Gastrocnemius medialis (tissue), 4 donors: ENCODE measurements at regions not wholly inside any gene's neighbourhood (a gene's known extent, or its start where the extent isn't known, plus 50 kb on each side); places are given as distances from the start of the nearest gene placed in this dataset.

Experiments used
- ATAC-seq, 2 donors: fragments of 150-250 bp; one replicate each; pipeline ENCODE4 v1.9.1; 2016
- DNase-seq, 2 donors: peaks; one replicate each; pipeline ENCODE4 v3.0.0-alpha.2; 2019
- H3K27ac ChIP-seq, 4 donors: fragments of 200-600 bp; sonication (generic); 1 replicate in 1 of 4; 2 replicates in 3 of 4; pipeline ENCODE4 v1.5.1; 2016 to 2018; ENCODE audit warnings: mild to moderate bottlenecking in 2 of 4, moderate library complexity in 1 of 4
- H3K27me3 ChIP-seq, 3 donors: fragments of 200-600 bp; sonication (generic) in 2 of 3; 1 replicate in 1 of 3; 2 replicates in 2 of 3; pipeline versions ENCODE4 v1.5.1 to v1.6.0; 2016 to 2019; ENCODE audit warnings: mild to moderate bottlenecking in 1 of 3, moderate library complexity in 1 of 3
- H3K36me3 ChIP-seq, 2 donors: fragments of 200-600 bp; sonication (generic) in 1 of 2; one replicate each; pipeline ENCODE4 v1.5.1; 2017 to 2018
- H3K4me1 ChIP-seq, 2 donors: fragments of 200-600 bp; sonication (generic) in 1 of 2; one replicate each; pipeline ENCODE4 v1.5.1; 2016 to 2017; ENCODE audit warnings: mild to moderate bottlenecking in 2 of 2
- H3K4me3 ChIP-seq, 4 donors: fragments of 200-600 bp; sonication (generic) in 3 of 4; 1 replicate in 1 of 4; 2 replicates in 3 of 4; pipeline ENCODE4 v1.5.1; 2016 to 2019; ENCODE audit warnings: mild to moderate bottlenecking in 2 of 4
- H3K9me3 ChIP-seq, 3 donors: fragments of 200-600 bp; sonication (generic) in 2 of 3; 1 replicate in 1 of 3; 2 replicates in 2 of 3; pipeline ENCODE4 v1.5.1; 2016 to 2019
- CTCF ChIP-seq, 5 experiments: fragments of 450-650 bp in 3 of 5; fragments of 200-600 bp in 2 of 5; sonication (generic) in 2 of 5; IDR thresholded peaks in 4 of 5; conservative IDR thresholded peaks in 1 of 5; 1 replicate in 4 of 5; 2 replicates in 1 of 5; pipeline ENCODE4 v1.5.1; 2016 to 2019; ENCODE audit warnings: antibody characterized with exemption in 5 of 5, mild to moderate bottlenecking in 3 of 5, moderate library complexity in 3 of 5
- POLR2A ChIP-seq, 2 donors: fragments of 450-650 bp; IDR thresholded peaks; one replicate each; pipeline ENCODE4 v1.6.1; 2017; ENCODE audit warnings: antibody characterized with exemption in 2 of 2, mild to moderate bottlenecking in 2 of 2, moderate library complexity in 2 of 2
- in situ Hi-C, 4 donors: fragments of 200-750 bp; cut with MboI; loops; one replicate each; pipeline versions ENCODE4 v1.15.0 to v1.8.0; 2017; ENCODE audit warnings: low sequenced_read_pairs in 4 of 4
- intact Hi-C: fragments of 100-400 bp; cut with DNase I; formaldehyde crosslinking; loops from one replicate; pipeline ENCODE4 v1.15.1; 2023; ENCODE audit warnings: low total_unique reads

GRCh38 chr13:46996316-46997030 is 99.6 kb upstream of the HTR2A start:
- TF ChIP-seq CTCF (IDR thresholded peaks at IDR 0.05 in 4 of 5, conservative IDR thresholded peaks at IDR 0.05 in 1 of 5), result no peak
- no peak for TF ChIP-seq POLR2A (IDR thresholded peaks at IDR 0.05)
- no peaks in the 10 kb centered on the region for H3K27me3 ChIP-seq
- in situ Hi-C loops, result no loop called here
- intact Hi-C loops, result no loop called here
- no peak for ATAC-seq
- no peak overlapping the region for H3K27ac ChIP-seq
- H3K9me3 ChIP-seq, result no peaks in the 10 kb centered on the region
- DNase-seq, result no peak
- no peaks in the 10 kb centered on the region for H3K36me3 ChIP-seq
- no peaks in the 10 kb centered on the region for H3K4me1 ChIP-seq
- H3K4me3 ChIP-seq, result no peak overlapping the region

- Histone ChIP-seq H3K9me3 (no peaks in the 10 kb centered on the region), H3K36me3 (no peaks in the 10 kb centered on the region), H3K4me3 (no peak overlapping the region), H3K27me3 (no peaks in the 10 kb centered on the region), H3K4me1 (no peaks in the 10 kb centered on the region), H3K27ac (no peak overlapping the region)
- in situ Hi-C loops, result no loop called here
- DNase-seq, result no peak
- intact Hi-C loops, result no loop called here
- no peak for TF ChIP-seq POLR2A (IDR thresholded peaks at IDR 0.05)
- no peak for TF ChIP-seq CTCF (IDR thresholded peaks at IDR 0.05 in 4 of 5, conservative IDR thresholded peaks at IDR 0.05 in 1 of 5)
- no peak for ATAC-seq
These were observed 99.0 kb upstream of the HTR2A start for GRCh38 chr13:46995874-46996273.

- Histone ChIP-seq H3K4me1 (no peaks in the 10 kb centered on the region), H3K36me3 (no peaks in the 10 kb centered on the region), H3K27ac (no peak overlapping the region), H3K4me3 (no peak overlapping the region), H3K9me3 (no peaks in the 10 kb centered on the region), H3K27me3 (no peaks in the 10 kb centered on the region)
- TF ChIP-seq CTCF (IDR thresholded peaks at IDR 0.05 in 4 of 5, conservative IDR thresholded peaks at IDR 0.05 in 1 of 5), result no peak
- no peak for TF ChIP-seq POLR2A (IDR thresholded peaks at IDR 0.05)
- in situ Hi-C loops (no loop called here), intact Hi-C loops (no loop called here)
- no peak for ATAC-seq
- DNase-seq, result no peak
These were observed 97.6 kb upstream of the HTR2A start for GRCh38 chr13:46994492-46994891.

- in situ Hi-C loops (no loop called here), intact Hi-C loops (no loop called here)
- no peak for DNase-seq
These were observed 95.6 kb upstream of the HTR2A start for GRCh38 chr13:46992383-46992952.

More at GRCh38 chr13:46992383-46992952, 95.6 kb upstream of the HTR2A start:
- ATAC-seq, result no peak
- Histone ChIP-seq H3K4me3 (no peak overlapping the region), H3K4me1 (no peaks in the 10 kb centered on the region), H3K27ac (no peak overlapping the region), H3K9me3 (no peaks in the 10 kb centered on the region), H3K27me3 (no peaks in the 10 kb centered on the region), H3K36me3 (no peaks in the 10 kb centered on the region)
- TF ChIP-seq POLR2A (IDR thresholded peaks at IDR 0.05), result no peak
- TF ChIP-seq CTCF (IDR thresholded peaks at IDR 0.05 in 4 of 5, conservative IDR thresholded peaks at IDR 0.05 in 1 of 5), result no peak
